NCI-H2171 treated with DMSO at 0.1 percent for 48 hours (cell line): ENCODE measurements at regions not wholly inside any gene's neighbourhood (a gene's known extent, or its start where the extent isn't known, plus 50 kb on each side); places are given as distances from the start of the nearest gene placed in this dataset.

Experiments
- DNase-seq: peaks from one replicate; lab custom pipeline; 2025; lab: John Stamatoyannopoulos, UW

- DNase-seq: no peak
These were observed 50.8 kb upstream of the GADL1 start for GRCh38 chr3:30945291-30945690.

- DNase-seq: no peak
These were observed 54.0 kb upstream of the GADL1 start for GRCh38 chr3:30948426-30948825.

GRCh38 chr3:30951826-30952225 lies 57.4 kb upstream of the GADL1 start:
- DNase-seq: no peak

GRCh38 chr3:30952786-30953185 lies 58.3 kb upstream of the GADL1 start:
- no peak for DNase-seq

GRCh38 chr3:30954426-30954825 lies 60.0 kb upstream of the GADL1 start:
- DNase-seq: no peak

GRCh38 chr3:30962084-30962483 lies 67.6 kb upstream of the GADL1 start:
- no peak for DNase-seq

- no peak for DNase-seq
These were observed 68.0 kb upstream of the GADL1 start for GRCh38 chr3:30962493-30962892.

GRCh38 chr3:30963223-30963722 lies 68.8 kb upstream of the GADL1 start:
- DNase-seq: no peak

GRCh38 chr3:30964612-30965011 lies 70.2 kb upstream of the GADL1 start:
- peak; percentile 68 for DNase-seq

- DNase-seq: no peak
These were observed 72.4 kb upstream of the GADL1 start for GRCh38 chr3:30966896-30967295.

- DNase-seq: no peak
These were observed 75.7 kb upstream of the GADL1 start for GRCh38 chr3:30970183-30970582.

- DNase-seq: no peak
These were observed 78.0 kb upstream of the GADL1 start for GRCh38 chr3:30972449-30972848.

GRCh38 chr3:30974071-30974470 lies 79.6 kb upstream of the GADL1 start:
- DNase-seq: no peak

GRCh38 chr3:30977592-30977991 lies 83.1 kb upstream of the GADL1 start:
- no peak for DNase-seq

- DNase-seq: no peak
These were observed 86.5 kb upstream of the GADL1 start for GRCh38 chr3:30980993-30981392.

GRCh38 chr3:30982416-30983075 lies 88.1 kb upstream of the GADL1 start:
- peak; percentile 30 for DNase-seq

GRCh38 chr3:30984855-30985749 lies 90.6 kb upstream of the GADL1 start:
- no peak for DNase-seq

- DNase-seq: no peak
These were observed 92.1 kb upstream of the GADL1 start for GRCh38 chr3:30986551-30986950.

- DNase-seq: no peak
These were observed 94.3 kb upstream of the GADL1 start for GRCh38 chr3:30988769-30989168.

GRCh38 chr3:30989276-30990030 lies 95.0 kb upstream of the GADL1 start:
- no peak for DNase-seq

- DNase-seq: no peak
These were observed 102.0 kb upstream of the GADL1 start for GRCh38 chr3:30996467-30996866.

- DNase-seq: no peak
These were observed 108.3 kb upstream of the GADL1 start for GRCh38 chr3:31002730-31003129.
